Spleen (tissue), 11 donors: ENCODE measurements at regions not wholly inside any gene's neighbourhood (a gene's known extent, or its start where the extent isn't known, plus 50 kb on each side); places are given as distances from the start of the nearest gene placed in this dataset.

Source experiments
- DNase-seq: peaks from one replicate; pipeline ENCODE4 v3.0.0-alpha.2; 2020
- H3K27ac ChIP-seq, 8 donors: fragments of 200-600 bp; sonication (generic) in 7 of 8; 1 replicate in 4 of 8; 2 replicates in 4 of 8; pipeline versions ENCODE4 v1.5.0 to v1.8.0; 2016 to 2021; ENCODE audit warnings: inconsistent platforms in 4 of 8, mild to moderate bottlenecking in 4 of 8, moderate library complexity in 1 of 8
- H3K27me3 ChIP-seq, 7 donors: fragments of 200-600 bp; sonication (generic) in 6 of 7; replicated peaks in 1 of 7; 1 replicate in 4 of 7; 2 replicates in 3 of 7; pipeline versions ENCODE4 v1.5.0 to v1.8.0; 2016 to 2021; ENCODE audit warnings: inconsistent platforms in 3 of 7, mild to moderate bottlenecking in 1 of 7
- H3K36me3 ChIP-seq, 6 donors: fragments of 200-600 bp; sonication (generic) in 5 of 6; 1 replicate in 4 of 6; 2 replicates in 2 of 6; pipeline versions ENCODE4 v1.5.0 to v1.8.0; 2016 to 2021; ENCODE audit warnings: inconsistent platforms in 2 of 6
- H3K4me1 ChIP-seq, 6 donors: fragments of 200-600 bp; sonication (generic) in 5 of 6; 1 replicate in 3 of 6; 2 replicates in 3 of 6; pipeline versions ENCODE4 v1.5.0 to v1.8.0; 2016 to 2021; ENCODE audit warnings: inconsistent platforms in 3 of 6
- H3K4me3 ChIP-seq, 8 donors: fragments of 200-600 bp; sonication (generic) in 7 of 8; 1 replicate in 4 of 8; 2 replicates in 4 of 8; pipeline versions ENCODE4 v1.5.0 to v1.8.0; 2016 to 2021; ENCODE audit warnings: inconsistent platforms in 4 of 8, mild to moderate bottlenecking in 4 of 8, moderate library complexity in 2 of 8
- H3K9me3 ChIP-seq, 8 donors: fragments of 200-600 bp; sonication (generic) in 7 of 8; 1 replicate in 4 of 8; 2 replicates in 4 of 8; pipeline versions ENCODE4 v1.5.0 to v1.8.0; 2016 to 2021; ENCODE audit warnings: inconsistent platforms in 4 of 8
- CTCF ChIP-seq, 11 experiments: fragments of 200-600 bp in 7 of 11; fragments of 450-650 bp in 4 of 11; sonication (generic) in 4 of 11; IDR thresholded peaks in 8 of 11; conservative IDR thresholded peaks in 3 of 11; 1 replicate in 7 of 11; 2 replicates in 4 of 11; pipeline versions ENCODE4 v1.4.0 to v1.8.0; 2016 to 2021; ENCODE audit warnings: antibody characterized with exemption in 11 of 11, inconsistent platforms in 4 of 11, mild to moderate bottlenecking in 1 of 11
- POLR2A ChIP-seq, 3 donors: fragments of 450-650 bp; IDR thresholded peaks; one replicate each; pipeline ENCODE4 v1.5.1; 2017; ENCODE audit warnings: antibody characterized with exemption in 3 of 3, mild to moderate bottlenecking in 1 of 3
- POLR2AphosphoS5 ChIP-seq, 3 donors: sonication (generic); formaldehyde crosslinking; IDR thresholded peaks; one replicate each; pipeline ENCODE4 v1.5.1; 2017; ENCODE audit warnings: antibody characterized with exemption in 3 of 3
- whole genome bisulfite sequencing, 5 donors: extraction: QIAGEN DNeasy Blood & Tissue Kit in 3 of 5; methylation state at CpG; one replicate each; pipeline versions ENCODE4 v1.1.5 to v1.1.7; 2013 to 2018; 5-methylcytosine and 5-hydroxymethylcytosine counted together
- intact Hi-C: fragments of 100-400 bp; cut with DNase I; formaldehyde crosslinking; loops from one replicate; pipeline ENCODE4 v1.15.0; 2023; ENCODE audit warnings: low total_unique reads
- donor health status: healthy with polysubstance abuse.
- donor health status: DM: no; HTN: no; CAD: no; lungs with moderate emphysema.
- donor health status: DM: no; HTN: no; CAD: no.
- donor health status: Bipolar disorder and iron deficiency.
- donor health status: healthy.
- donor health status: DM: no; HTN: no; CAD: no.
- donor health status: DM: yes; HTN: yes; CAD: no.

GRCh38 chr4:100929135-100929534, 411.3 kb upstream of the EMCN start:
- TF ChIP-seq CTCF (IDR thresholded peaks at IDR 0.05 in 8 of 11, conservative IDR thresholded peaks at IDR 0.05 in 3 of 11) (no peak), POLR2AphosphoS5 (IDR thresholded peaks at IDR 0.05) (no peak), POLR2A (IDR thresholded peaks at IDR 0.05) (no peak)
- 79 to 100% (median 90%) methylated on average over 1 of the region's 1 CpG for WGBS, 5 donors

DNA sequence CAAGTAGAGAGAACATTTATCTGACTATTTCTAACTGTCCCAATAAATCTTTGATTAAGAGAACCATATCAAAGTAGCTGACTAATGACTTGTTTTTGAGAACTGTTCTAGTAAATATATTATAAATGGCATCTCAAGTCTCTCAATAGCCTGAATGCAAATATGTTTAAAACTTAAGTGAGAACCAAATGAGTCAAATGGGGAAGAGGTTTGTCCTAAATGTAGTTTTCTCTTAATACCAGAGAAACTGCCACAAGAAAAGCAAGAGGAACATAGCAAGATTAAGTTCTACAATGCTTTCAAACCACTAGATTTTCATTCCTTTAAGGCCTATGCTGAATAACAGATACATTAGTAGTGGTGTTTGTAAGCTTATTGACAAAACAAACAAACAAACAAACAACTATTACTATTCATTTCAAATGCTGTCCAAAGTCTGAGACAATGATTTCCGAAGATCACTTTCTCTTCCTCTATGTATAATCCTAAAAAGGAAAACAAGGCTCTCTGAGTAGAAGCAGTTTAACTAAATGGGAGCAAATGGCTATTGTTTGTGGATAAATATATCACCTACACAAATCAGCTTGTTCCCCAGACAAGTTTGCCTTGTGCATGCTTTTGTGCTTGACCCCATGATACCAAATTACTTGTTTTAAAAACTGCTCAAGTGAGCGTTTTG, 408.4 kb upstream of the EMCN start:
- H3K27ac ChIP-seq: no peak overlapping the region
- no peaks in the 10 kb centered on the region for H3K4me1 ChIP-seq
- intact Hi-C loops: no loop called here
- no peak overlapping the region for H3K4me3 ChIP-seq
- H3K27me3 ChIP-seq: no peaks in the 10 kb centered on the region
- no peak for DNase-seq
- 78 to 93% (median 86%) methylated on average over 2 of the region's 2 CpGs for WGBS, 5 donors
- no peaks in the 10 kb centered on the region for H3K36me3 ChIP-seq
- no peak for TF ChIP-seq POLR2A (IDR thresholded peaks at IDR 0.05)
- no peak for TF ChIP-seq CTCF (IDR thresholded peaks at IDR 0.05 in 8 of 11, conservative IDR thresholded peaks at IDR 0.05 in 3 of 11)
- no peak for TF ChIP-seq POLR2AphosphoS5 (IDR thresholded peaks at IDR 0.05)
- H3K9me3 ChIP-seq: no peaks in the 10 kb centered on the region

More at GRCh38 chr4:100929135-100929534, 411.3 kb upstream of the EMCN start:
- H3K9me3 ChIP-seq: no peaks in the 10 kb centered on the region
- H3K36me3 ChIP-seq: no peaks in the 10 kb centered on the region
- intact Hi-C loops: no loop called here
- DNase-seq: no peak
- no peaks in the 10 kb centered on the region for H3K27me3 ChIP-seq
- H3K27ac ChIP-seq: no peak overlapping the region
- no peak overlapping the region for H3K4me3 ChIP-seq
- H3K4me1 ChIP-seq: peaks cover 0 to 14% (median 0%) of the 10 kb centered on the region in 6 donors

DNA sequence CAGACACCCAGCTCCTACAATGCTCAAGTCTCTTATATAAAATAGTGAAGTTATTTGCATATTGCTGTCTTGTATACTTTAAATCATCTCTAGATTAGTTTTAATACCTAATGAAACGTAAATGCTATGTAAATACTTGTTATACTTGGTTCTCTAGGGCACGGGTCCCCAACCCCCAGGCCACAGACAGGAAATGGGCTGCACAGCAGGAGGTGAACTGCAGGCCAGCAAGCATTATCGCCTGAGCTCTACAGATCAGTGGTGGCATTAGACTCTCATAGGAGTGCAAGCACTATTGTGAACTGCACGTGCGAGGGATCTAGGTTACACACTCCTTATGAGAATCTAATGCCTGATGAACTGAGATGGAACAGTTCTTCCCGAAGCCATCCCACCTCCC, 395.9 kb upstream of the EMCN start:
- no peak overlapping the region for H3K27ac ChIP-seq
- 72 to 75% (median 74%) methylated on average over 6 of the region's 6 CpGs for WGBS, 5 donors
- H3K36me3 ChIP-seq: no peaks in the 10 kb centered on the region
- DNase-seq: no peak
- H3K27me3 ChIP-seq: peaks cover 0 to 5% (median 0%) of the 10 kb centered on the region in 7 donors
- intact Hi-C loops: no loop called here
- peaks cover 0 to 6% (median 0%) of the 10 kb centered on the region in 8 donors for H3K9me3 ChIP-seq
- TF ChIP-seq CTCF (IDR thresholded peaks at IDR 0.05 in 8 of 11, conservative IDR thresholded peaks at IDR 0.05 in 3 of 11) (no peak), POLR2A (IDR thresholded peaks at IDR 0.05) (no peak), POLR2AphosphoS5 (IDR thresholded peaks at IDR 0.05) (no peak)
- H3K4me1 ChIP-seq: no peaks in the 10 kb centered on the region
- H3K4me3 ChIP-seq: no peak overlapping the region

- no peak for DNase-seq
- H3K9me3 ChIP-seq: no peaks in the 10 kb centered on the region
- H3K27me3 ChIP-seq: no peaks in the 10 kb centered on the region
- H3K27ac ChIP-seq: no peak overlapping the region
- TF ChIP-seq POLR2A (IDR thresholded peaks at IDR 0.05) (no peak), CTCF (IDR thresholded peaks at IDR 0.05 in 8 of 11, conservative IDR thresholded peaks at IDR 0.05 in 3 of 11) (no peak), POLR2AphosphoS5 (IDR thresholded peaks at IDR 0.05) (no peak)
- intact Hi-C loops: no loop called here
- WGBS, 5 donors: 64 to 93% (median 81%) methylated on average over 3 of the region's 3 CpGs
- H3K36me3 ChIP-seq: no peaks in the 10 kb centered on the region
- no peak overlapping the region for H3K4me3 ChIP-seq
- H3K4me1 ChIP-seq: no peaks in the 10 kb centered on the region
Observed at GRCh38 chr4:100908540-100908939, 390.7 kb upstream of the EMCN start.
